ENCODE measurements at regions not wholly inside any gene's neighbourhood (a gene's known extent, or its start where the extent isn't known, plus 50 kb on each side); places are given as distances from the start of the nearest gene placed in this dataset.
A peak's percentile ranks its signal among the peaks of the same experiment; 100 is the strongest.

DNA sequence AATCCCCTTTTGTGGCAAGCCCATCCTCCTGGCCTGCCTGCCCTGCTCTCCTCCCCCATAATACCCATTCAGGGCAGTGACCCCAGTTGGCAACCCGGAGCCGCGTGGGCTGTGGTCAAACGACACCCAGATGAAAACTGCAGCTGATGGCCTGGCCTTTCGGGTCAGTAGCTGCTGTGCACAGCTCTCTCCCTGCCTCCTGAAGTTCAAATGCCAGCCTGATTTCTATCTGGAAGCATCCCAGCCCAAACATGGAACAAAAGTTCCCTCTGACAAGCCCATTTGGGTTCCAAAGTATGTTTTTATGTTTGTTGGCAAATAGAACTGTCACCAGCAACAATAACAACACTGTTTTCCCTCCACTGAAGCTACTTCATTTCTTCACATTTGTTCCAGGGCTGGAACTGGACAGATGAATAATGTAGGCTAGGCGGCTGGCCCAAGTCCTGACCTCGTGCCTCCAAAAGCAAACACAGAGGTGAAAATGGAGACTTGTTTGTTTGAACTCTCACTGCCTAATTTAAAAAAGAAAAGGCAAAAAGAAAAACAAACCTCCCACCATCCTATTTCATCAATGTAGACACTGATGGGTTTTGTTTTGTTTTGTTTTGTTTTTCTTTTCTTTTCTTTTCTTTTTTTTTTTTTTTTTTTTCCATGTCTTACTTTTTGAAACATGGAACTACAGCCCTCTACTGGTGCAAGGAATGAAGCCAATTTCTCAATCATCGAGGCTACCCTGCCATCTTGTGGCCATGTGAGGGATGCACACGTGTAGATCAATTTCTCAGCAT lies 179.0 kb downstream of the ADSS2 start:
- no peak for TF ChIP-seq EZH2 (IDR thresholded peaks at IDR 0.05; ENCODE audit: borderline replicate concordance, insufficient read depth, low read length, poor library complexity, severe bottlenecking)
- TF ChIP-seq, protein P1, sequence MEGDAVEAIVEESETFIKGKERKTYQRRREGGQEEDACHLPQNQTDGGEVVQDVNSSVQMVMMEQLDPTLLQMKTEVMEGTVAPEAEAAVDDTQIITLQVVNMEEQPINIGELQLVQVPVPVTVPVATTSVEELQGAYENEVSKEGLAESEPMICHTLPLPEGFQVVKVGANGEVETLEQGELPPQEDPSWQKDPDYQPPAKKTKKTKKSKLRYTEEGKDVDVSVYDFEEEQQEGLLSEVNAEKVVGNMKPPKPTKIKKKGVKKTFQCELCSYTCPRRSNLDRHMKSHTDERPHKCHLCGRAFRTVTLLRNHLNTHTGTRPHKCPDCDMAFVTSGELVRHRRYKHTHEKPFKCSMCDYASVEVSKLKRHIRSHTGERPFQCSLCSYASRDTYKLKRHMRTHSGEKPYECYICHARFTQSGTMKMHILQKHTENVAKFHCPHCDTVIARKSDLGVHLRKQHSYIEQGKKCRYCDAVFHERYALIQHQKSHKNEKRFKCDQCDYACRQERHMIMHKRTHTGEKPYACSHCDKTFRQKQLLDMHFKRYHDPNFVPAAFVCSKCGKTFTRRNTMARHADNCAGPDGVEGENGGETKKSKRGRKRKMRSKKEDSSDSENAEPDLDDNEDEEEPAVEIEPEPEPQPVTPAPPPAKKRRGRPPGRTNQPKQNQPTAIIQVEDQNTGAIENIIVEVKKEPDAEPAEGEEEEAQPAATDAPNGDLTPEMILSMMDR (IDR thresholded peaks at IDR 0.05; ENCODE audit: poor library complexity, severe bottlenecking), result peak; percentile 100
